ENCODE measurements at regions not wholly inside any gene's neighbourhood (a gene's known extent, or its start where the extent isn't known, plus 50 kb on each side); places are given as distances from the start of the nearest gene placed in this dataset.
"Not testable (repeated sequence)": the region's sequence is repeated elsewhere in the genome, so short reads cannot be mapped to it uniquely, and the experiment has no call there.

- FAIRE-seq = no peak
Measured at GRCh38 chr1:60886090-60886489, 196.3 kb upstream of the NFIA start.

- FAIRE-seq = no peak
Measured at GRCh38 chr1:60880202-60880601, 202.2 kb upstream of the NFIA start.

DNA sequence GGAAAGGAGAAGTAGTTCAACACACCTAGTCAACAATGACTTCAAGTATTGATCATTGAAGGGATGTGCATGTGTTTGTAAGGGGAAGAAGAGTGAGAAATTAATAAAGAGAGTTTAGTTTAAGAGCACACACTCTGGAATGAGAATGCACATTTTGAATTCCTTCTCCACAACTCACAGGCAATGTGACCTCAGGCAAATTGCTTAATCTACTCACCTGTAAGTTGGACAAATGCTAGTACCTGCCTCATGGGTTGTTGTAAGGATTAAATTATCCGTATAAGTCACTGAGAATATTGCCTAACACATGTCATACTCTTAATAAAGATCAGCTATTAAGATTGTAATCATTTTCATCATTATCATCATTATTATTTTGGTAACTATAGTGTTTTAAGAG is 204.0 kb upstream of the NFIA start:
- FAIRE-seq = no peak

DNA sequence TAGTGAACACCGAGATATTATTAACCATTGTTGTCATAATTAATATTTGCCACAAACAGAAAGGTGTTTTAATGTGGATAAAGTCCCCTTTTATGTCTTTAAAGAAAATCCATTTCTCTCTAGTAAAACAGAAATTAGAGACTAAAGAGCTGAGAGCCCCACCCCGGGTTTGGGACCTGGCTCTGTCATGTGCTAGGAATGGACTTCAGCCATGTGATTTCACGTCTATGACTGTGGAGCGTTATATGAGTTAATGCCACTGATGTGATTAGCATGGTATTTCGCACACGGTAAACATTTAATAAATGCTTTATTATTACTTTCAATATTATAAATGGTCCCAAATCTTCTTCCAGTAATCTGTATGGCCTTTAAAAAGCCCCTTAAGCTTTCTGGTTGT is 205.0 kb upstream of the NFIA start:
- FAIRE-seq = no peak

DNA sequence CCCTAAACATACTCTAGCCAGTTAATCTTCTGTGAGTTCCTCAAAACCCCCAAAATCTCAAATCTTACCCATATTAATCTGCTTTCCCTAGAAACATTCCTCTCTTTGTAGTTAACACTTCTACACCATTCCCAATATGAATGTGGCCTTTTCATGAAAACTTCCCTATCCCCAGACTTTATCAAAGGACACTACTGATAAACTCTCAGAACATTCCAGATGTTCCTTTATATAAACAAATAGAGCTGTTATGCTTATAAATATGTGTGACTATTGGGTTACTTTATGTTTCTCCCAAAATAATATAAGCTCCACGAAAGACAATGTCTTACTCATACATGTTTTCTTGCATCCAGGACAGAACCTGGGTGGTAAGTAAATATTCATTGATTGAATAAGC is 205.4 kb upstream of the NFIA start:
- FAIRE-seq = no peak

DNA sequence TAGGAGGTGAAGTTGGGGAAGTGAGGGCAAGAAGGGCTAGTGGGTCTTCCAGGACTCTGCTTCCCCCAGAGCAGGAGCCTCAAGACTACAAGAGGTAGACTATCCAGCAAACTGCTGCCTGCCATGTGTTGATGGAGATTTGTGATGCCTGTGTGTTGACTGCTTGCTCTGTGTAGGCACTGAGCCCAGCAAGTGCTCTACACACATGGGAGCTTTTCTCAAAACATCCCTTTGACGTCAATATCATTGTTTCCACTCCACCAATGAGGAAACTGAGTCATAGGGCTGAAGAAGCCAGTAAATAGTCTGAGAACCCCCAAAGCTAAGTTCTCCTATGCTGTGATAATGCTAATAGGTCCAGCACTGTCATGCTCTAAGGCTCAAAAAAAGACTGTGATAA is 207.2 kb upstream of the NFIA start:
- FAIRE-seq = no peak

DNA sequence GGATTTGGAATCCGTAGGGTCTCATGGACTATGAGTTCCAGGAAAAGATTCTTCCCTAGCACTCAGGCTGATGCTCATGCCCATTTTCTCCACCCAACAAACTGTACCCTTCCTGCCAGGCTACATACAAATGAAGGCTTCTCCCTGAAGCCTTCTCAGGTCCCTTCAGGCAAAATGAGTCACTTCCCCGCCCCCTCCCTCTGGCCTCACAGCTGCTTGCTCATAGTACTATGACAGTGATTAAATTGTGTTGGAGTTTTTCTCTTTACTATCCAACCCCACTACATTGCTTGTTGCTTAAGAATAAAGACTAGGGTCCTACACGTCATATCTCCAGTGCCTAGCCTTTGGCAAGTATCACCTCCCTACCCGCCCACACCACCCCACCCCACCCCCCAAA is 207.6 kb upstream of the NFIA start:
- FAIRE-seq = no peak

- not testable (repeated sequence) for FAIRE-seq
Measured at GRCh38 chr1:60873396-60873795, 209.0 kb upstream of the NFIA start.

GRCh38 chr1:60872426-60873054 is 209.8 kb upstream of the NFIA start:
- no peak for FAIRE-seq

DNA sequence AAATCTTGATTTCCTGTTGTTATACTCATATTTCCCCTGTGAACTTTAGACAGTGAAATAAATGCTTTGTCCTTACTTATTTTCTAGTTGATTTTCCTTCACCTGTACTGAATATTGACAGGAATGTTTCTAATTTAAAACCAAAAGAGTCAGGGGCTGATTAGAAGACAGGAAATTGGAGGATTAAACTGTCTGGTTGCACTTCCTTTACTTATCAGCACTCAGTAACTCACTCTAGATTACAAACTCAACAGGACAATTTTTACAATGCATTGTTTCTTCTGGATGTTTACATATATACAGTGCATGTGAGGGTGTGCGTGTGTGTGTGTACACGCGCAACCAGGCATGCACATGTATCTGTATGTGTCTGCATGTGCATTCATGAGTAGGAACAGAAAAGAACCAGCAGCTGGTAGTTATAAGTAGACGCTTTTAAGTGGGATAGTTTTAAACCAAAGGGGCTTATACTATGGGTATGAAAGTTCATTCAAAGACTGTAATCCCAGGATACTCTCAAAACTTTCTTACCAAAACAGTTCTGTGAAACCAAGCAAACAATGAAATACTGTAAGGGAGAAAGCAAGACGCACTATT is 212.0 kb upstream of the NFIA start:
- no peak for FAIRE-seq

GRCh38 chr1:60868901-60869663 is 213.3 kb upstream of the NFIA start:
- FAIRE-seq = no peak

DNA sequence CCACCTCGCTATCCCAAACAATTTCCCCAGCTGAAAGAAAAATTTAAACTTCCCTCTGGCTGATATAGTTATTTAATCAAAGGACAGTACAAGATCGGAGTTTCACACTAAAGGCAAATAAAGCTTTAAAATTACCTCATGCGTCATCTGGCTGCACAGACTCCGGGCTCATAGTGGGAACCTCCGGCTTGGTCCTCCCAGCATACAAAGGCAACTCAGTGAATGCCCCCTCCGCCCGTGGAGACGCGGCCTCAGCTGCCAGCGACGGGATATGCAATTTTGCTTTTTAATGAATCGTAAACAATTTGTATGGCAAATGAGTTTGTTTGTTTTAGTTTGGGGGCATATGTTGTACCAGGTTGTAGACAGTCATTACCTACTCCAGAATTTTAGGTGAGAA is 214.6 kb upstream of the NFIA start:
- no peak for FAIRE-seq

DNA sequence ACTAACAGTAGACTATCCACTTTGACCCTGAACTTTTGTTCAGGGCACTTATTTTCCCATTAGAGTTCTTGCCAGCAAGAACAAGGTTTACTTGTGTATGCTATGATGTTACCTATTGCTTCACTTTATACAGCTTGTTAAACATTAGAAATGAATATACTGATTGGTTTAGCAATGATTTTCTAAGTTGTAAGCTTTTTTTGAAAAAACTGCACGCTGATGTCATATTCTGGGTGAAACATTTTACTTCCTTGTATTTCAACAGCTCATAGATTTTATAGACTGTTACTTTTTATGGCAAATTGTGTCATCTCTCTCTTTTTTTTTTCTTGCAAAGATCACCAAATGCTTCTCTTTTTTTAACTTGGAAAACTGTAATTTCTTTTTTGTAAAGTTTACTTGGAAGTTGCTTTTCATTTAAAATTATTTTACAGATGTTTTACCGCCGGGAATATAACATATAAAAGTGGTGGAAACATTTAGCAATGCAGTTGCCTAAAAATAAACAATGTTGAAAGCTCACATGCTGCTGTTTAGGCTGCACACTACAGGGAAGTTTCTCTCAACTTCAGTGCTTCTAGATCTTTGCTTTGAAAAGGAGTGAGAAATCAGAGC is 215.3 kb upstream of the NFIA start:
- FAIRE-seq = no peak

DNA sequence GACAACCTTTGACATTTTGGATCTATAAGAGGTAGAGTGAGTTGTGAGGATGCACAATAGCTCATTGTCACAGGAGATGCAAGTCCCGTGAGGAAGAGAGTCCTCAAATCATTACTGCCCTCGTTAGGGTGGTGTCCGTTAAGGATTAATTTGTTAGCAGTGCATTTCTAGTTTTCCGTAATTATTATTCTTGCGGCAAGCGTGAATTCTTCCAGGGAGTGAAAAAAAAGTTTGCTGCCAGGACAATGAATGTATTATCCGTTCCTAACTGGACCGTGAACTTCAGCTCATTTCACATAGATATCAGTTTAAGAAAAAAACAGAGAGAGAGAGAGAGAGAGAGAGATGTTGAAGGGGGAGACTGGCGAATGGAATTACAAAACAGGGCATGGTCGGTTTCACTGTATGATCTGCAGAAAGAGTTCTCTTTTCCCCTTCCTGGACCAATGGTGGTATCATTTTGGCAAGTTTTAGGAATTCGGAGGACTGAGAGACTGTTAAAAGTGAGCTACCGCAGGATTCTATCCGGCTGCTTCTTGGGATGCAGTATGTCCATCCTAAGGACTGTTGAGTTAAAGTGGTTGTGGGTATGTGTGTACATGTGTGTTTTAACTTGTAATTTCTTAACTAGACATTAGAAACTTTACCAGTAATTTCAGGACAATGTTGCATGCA is 216.0 kb upstream of the NFIA start:
- FAIRE-seq = no peak

DNA sequence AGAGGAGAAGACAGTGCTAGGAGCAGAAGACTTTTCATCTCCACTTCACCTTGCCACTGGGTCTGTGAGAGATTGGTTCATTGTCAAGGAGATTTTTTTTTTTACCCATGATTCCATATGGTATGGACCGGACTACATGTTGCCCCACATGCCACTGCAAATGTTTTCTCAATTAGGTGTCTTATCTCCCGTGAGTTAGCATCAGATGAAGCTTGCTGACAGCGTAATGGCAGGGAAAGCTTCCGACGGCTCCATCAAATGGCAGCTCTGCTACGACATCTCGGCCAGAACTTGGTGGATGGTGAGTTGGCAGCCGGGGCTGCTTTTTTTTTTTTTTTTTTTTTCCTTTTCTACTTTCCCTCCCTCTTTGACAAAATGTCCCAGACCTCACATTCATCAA is 217.2 kb upstream of the NFIA start:
- FAIRE-seq = no peak

- FAIRE-seq = no peak
Measured at GRCh38 chr1:60864722-60865121, 217.6 kb upstream of the NFIA start.

DNA sequence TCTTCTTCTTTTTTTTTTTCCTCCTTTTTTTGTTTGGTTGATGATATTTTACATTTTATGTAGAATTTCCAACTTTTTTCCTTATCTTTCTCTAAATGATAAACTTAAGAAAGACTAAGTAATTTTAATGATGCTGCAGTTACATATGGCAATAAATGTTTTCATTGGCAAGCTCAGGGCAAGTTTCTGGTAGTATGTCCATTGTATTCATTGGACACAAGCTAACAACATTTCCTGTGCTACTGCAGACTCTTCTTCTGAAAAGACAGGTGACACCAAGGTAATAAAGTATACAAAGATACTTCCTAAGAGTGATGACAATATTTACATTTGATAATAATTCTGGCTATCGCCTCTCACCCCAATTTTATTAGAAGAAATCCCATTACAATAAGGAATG is 219.2 kb upstream of the NFIA start:
- no peak for FAIRE-seq

- FAIRE-seq = no peak
Measured at GRCh38 chr1:60861961-60862567, 220.3 kb upstream of the NFIA start.

- FAIRE-seq = no peak
Measured at GRCh38 chr1:60859111-60859510, 223.2 kb upstream of the NFIA start.

- FAIRE-seq = no peak
Measured at GRCh38 chr1:60857851-60858250, 224.5 kb upstream of the NFIA start.

- no peak for FAIRE-seq
Measured at GRCh38 chr1:60850084-60850483, 232.3 kb upstream of the NFIA start.

DNA sequence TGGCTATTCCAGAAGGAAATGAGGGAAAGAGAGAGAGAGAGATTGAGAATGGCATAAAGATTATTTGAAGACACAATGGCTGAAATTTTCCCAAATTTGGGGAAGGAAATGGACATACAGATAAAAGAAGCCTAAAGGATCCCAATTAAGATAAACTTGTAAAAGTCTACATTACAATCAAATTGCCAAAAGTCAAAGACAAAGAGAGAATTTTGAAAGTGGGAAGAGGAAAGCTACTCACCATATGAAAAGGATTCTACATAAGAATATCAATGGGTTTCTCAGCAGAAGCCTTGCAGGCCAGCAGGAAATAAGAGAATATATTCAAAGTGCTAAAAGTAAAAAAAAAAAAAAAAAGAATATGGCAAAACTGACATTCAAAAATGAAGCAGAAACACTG is 233.0 kb upstream of the NFIA start:
- FAIRE-seq = no peak

DNA sequence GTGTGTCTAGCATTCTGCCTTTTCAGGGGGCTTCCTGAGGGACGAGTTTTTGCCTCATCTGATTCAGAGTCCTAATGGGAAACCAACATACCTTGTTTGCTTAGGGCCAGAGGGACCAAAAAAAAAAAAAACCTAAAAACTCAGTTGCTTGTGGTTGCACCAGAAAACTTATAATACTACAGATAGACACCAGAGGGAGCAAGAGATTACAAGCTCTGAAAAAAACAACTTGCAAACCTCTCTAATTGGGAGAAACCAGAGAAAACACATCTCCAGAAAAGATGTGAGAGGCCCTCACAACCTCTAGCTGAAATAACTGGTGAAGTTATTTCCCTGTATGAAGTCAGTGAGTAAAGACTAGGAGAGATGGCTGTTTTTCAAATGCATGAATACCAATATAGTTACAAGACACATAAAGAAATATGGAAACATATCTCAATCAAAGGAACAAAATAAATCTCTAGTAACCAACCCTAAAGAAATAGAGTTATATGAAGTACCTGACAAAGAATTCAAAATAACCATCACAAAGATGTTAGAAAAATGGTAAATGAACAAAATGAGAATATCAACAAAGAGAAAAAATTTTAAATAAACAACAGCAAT is 233.7 kb upstream of the NFIA start:
- FAIRE-seq = peak; percentile 78
